GM12878 (cell line): ENCODE measurements at regions not wholly inside any gene's neighbourhood (a gene's known extent, or its start where the extent isn't known, plus 50 kb on each side); places are given as distances from the start of the nearest gene placed in this dataset.

ENCODE experiments used
- CBX5 ChIP-seq: sonication (generic); IDR thresholded peaks from 2 replicates; pipeline ENCODE4 v1.6.1; 2016; ENCODE audit warnings: low read depth, moderate library complexity, mild to moderate bottlenecking, inconsistent platforms
- CEBPB ChIP-seq, 2 experiments: fragments of 150-350 bp in 1 of 2; IDR thresholded peaks; 2 replicates each; pipeline ENCODE4 v1.6.1; 2012 to 2014; ENCODE audit warnings: low read depth in 2 of 2, low read length in 2 of 2, borderline replicate concordance in 1 of 2, inconsistent platforms in 1 of 2
- CHD2 ChIP-seq: IDR thresholded peaks from 2 replicates; pipeline ENCODE4 v1.6.1; 2011; ENCODE audit warnings: low read depth, low read length, improper control_type of control experiment, borderline replicate concordance
- CTCF ChIP-seq, 3 experiments: IDR thresholded peaks in 2 of 3; conservative IDR thresholded peaks in 1 of 3; 2 replicates each; pipeline ENCODE4 v1.5.1; 2011; ENCODE audit warnings: low read depth in 3 of 3, low read length in 3 of 3, mild to moderate bottlenecking in 3 of 3, control low read depth in 2 of 3, moderate library complexity in 2 of 3, inconsistent platforms in 1 of 3, mixed read lengths in 1 of 3; ENCODE audit not compliant: control insufficient read depth in 2 of 3, insufficient read depth in 1 of 3; ENCODE audit errors: extremely low read depth in 1 of 3
- EZH2 ChIP-seq: IDR thresholded peaks from 2 replicates; pipeline ENCODE4 v1.6.1; 2012; ENCODE audit warnings: low read depth, mild to moderate bottlenecking, control low read depth, inconsistent platforms, low read length, borderline replicate concordance; ENCODE audit not compliant: control insufficient read depth
- HCFC1 ChIP-seq: fragments of 150-350 bp; IDR thresholded peaks from 2 replicates; pipeline ENCODE4 v1.6.1; 2014; ENCODE audit warnings: low read length
- MAX ChIP-seq: IDR thresholded peaks from 2 replicates; pipeline ENCODE4 v1.6.1; 2012; ENCODE audit warnings: low read depth, low read length, improper control_type of control experiment
- MEF2A ChIP-seq: IDR thresholded peaks from 2 replicates; pipeline ENCODE4 v1.6.1; 2011; ENCODE audit warnings: low read depth, mild to moderate bottlenecking, low read length, moderate library complexity; ENCODE audit not compliant: insufficient read depth
- MXI1 ChIP-seq: fragments of 150-350 bp; IDR thresholded peaks from 2 replicates; pipeline ENCODE4 v1.6.1; 2011; ENCODE audit warnings: low read depth, mild to moderate bottlenecking, inconsistent platforms, low read length, improper control_type of control experiment
- POLR2A ChIP-seq: IDR thresholded peaks from 2 replicates; pipeline ENCODE4 v1.6.1; 2011; ENCODE audit warnings: low read depth, mild to moderate bottlenecking, low read length
- ZBTB33 ChIP-seq: fragments of 450-650 bp; IDR thresholded peaks from 2 replicates; pipeline ENCODE4 v1.6.1; 2017; ENCODE audit warnings: mild to moderate bottlenecking

GRCh38 chr2:104790100-104790811 is 63.7 kb upstream of the POU3F3 start:
- TF ChIP-seq HCFC1 (no peak), CHD2 (no peak), EZH2 (no peak), CBX5 (no peak), CTCF (IDR thresholded peaks at IDR 0.05 in 2 of 3, conservative IDR thresholded peaks at IDR 0.05 in 1 of 3; ENCODE audit: control insufficient read depth in 2 of 3, extremely low read depth in 1 of 3, insufficient read depth in 1 of 3, low read depth in 3 of 3, low read length in 3 of 3) (no peak), POLR2A (no peak), MAX (no peak), ZBTB33 (no peak), MEF2A (no peak), MXI1 (no peak), CEBPB (IDR thresholded peaks at IDR 0.05; ENCODE audit: borderline replicate concordance in 1 of 2, low read depth in 2 of 2, low read length in 2 of 2) (no peak)
